ENCODE measurements at regions not wholly inside any gene's neighbourhood (a gene's known extent, or its start where the extent isn't known, plus 50 kb on each side); places are given as distances from the start of the nearest gene placed in this dataset.
"Not testable (repeated sequence)": the region's sequence is repeated elsewhere in the genome, so short reads cannot be mapped to it uniquely, and the experiment has no call there.

- DNase-seq (ENCODE audit: low read depth), result no peak
Observed at GRCh38 chr15:62894322-62895085, 148.0 kb upstream of the TPM1 start.

- no peak for DNase-seq (ENCODE audit: low read depth)
Observed at GRCh38 chr15:62895139-62895866, 147.2 kb upstream of the TPM1 start.

GRCh38 chr15:62895905-62896316 is 146.6 kb upstream of the TPM1 start:
- DNase-seq (ENCODE audit: low read depth), result no peak

GRCh38 chr15:62896380-62896866 is 146.1 kb upstream of the TPM1 start:
- DNase-seq (ENCODE audit: low read depth), result no peak

GRCh38 chr15:62896969-62897486 is 145.5 kb upstream of the TPM1 start:
- DNase-seq (ENCODE audit: low read depth), result no peak

- no peak for DNase-seq (ENCODE audit: low read depth)
Observed at GRCh38 chr15:62897634-62898033, 144.9 kb upstream of the TPM1 start.

- no peak for DNase-seq (ENCODE audit: low read depth)
Observed at GRCh38 chr15:62899090-62899493, 143.5 kb upstream of the TPM1 start.

- no peak for DNase-seq (ENCODE audit: low read depth)
Observed at GRCh38 chr15:62900071-62900802, 142.3 kb upstream of the TPM1 start.

GRCh38 chr15:62901087-62901486 is 141.5 kb upstream of the TPM1 start:
- no peak for DNase-seq (ENCODE audit: low read depth)

- no peak for DNase-seq (ENCODE audit: low read depth)
Observed at GRCh38 chr15:62901909-62902546, 140.5 kb upstream of the TPM1 start.

- DNase-seq (ENCODE audit: low read depth), result no peak
Observed at GRCh38 chr15:62902821-62903220, 139.7 kb upstream of the TPM1 start.

GRCh38 chr15:62903437-62903836 is 139.1 kb upstream of the TPM1 start:
- no peak for DNase-seq (ENCODE audit: low read depth)

GRCh38 chr15:62904041-62904910 is 138.3 kb upstream of the TPM1 start:
- DNase-seq (ENCODE audit: low read depth), result peak; percentile 5

- DNase-seq (ENCODE audit: low read depth), result no peak
Observed at GRCh38 chr15:62906627-62907026, 135.9 kb upstream of the TPM1 start.

GRCh38 chr15:62907275-62907674 is 135.3 kb upstream of the TPM1 start:
- no peak for DNase-seq (ENCODE audit: low read depth)

- not testable (repeated sequence) for DNase-seq (ENCODE audit: low read depth)
Observed at GRCh38 chr15:62908341-62908740, 134.2 kb upstream of the TPM1 start.

GRCh38 chr15:62909257-62909656 is 133.3 kb upstream of the TPM1 start:
- DNase-seq (ENCODE audit: low read depth), result no peak

GRCh38 chr15:62912282-62912681 is 130.3 kb upstream of the TPM1 start:
- DNase-seq (ENCODE audit: low read depth), result no peak

- DNase-seq (ENCODE audit: low read depth), result no peak
Observed at GRCh38 chr15:62912808-62913207, 129.7 kb upstream of the TPM1 start.

- no peak for DNase-seq (ENCODE audit: low read depth)
Observed at GRCh38 chr15:62913246-62913645, 129.3 kb upstream of the TPM1 start.

All from activated T-helper 9 cell treated with anti-CD3 and anti-CD28 coated beads, Interleukin-2, amount 50 U/mL, for 16 hours (primary cell).